Smooth muscle cell (in vitro differentiated cells): ENCODE measurements at regions not wholly inside any gene's neighbourhood (a gene's known extent, or its start where the extent isn't known, plus 50 kb on each side); places are given as distances from the start of the nearest gene placed in this dataset.

Experiments
- DNase-seq: peaks from one replicate; lab custom pipeline; 2025; ENCODE audit not compliant: unreplicated experiment; lab: John Stamatoyannopoulos, UW
- H2AFZ ChIP-seq: fragments of 200-600 bp; sonication (generic); 2 replicates; pipeline ENCODE4 v1.6.0; 2016; ENCODE audit warnings: antibody characterized with exemption, low read depth, mild to moderate bottlenecking
- H3F3A ChIP-seq: fragments of 200-600 bp; sonication (generic); 2 replicates; pipeline ENCODE4 v1.6.0; 2017; ENCODE audit warnings: antibody characterized with exemption, low read depth
- H3K27ac ChIP-seq: fragments of 200-600 bp; sonication (generic); 2 replicates; pipeline ENCODE4 v1.5.1; 2016; ENCODE audit warnings: low read depth, mild to moderate bottlenecking
- H3K27me3 ChIP-seq: fragments of 200-600 bp; sonication (generic); 2 replicates; pipeline ENCODE4 v1.6.1; 2016; ENCODE audit warnings: low read depth, mild to moderate bottlenecking
- H3K36me3 ChIP-seq: fragments of 200-600 bp; sonication (generic); 2 replicates; pipeline ENCODE4 v1.5.1; 2016; ENCODE audit warnings: low read depth
- H3K4me1 ChIP-seq: fragments of 200-600 bp; sonication (generic); 2 replicates; pipeline ENCODE4 v1.5.1; 2016; ENCODE audit warnings: low read depth
- H3K4me2 ChIP-seq: fragments of 200-600 bp; sonication (generic); 2 replicates; pipeline ENCODE4 v1.6.0; 2016; ENCODE audit warnings: mild to moderate bottlenecking
- H3K4me3 ChIP-seq: fragments of 200-600 bp; sonication (generic); 2 replicates; pipeline ENCODE4 v1.5.1; 2016; ENCODE audit warnings: mild to moderate bottlenecking
- H3K79me2 ChIP-seq: fragments of 200-600 bp; sonication (generic); 2 replicates; pipeline ENCODE4 v1.6.0; 2016; ENCODE audit warnings: low read depth, mild to moderate bottlenecking
- H3K9ac ChIP-seq: fragments of 200-600 bp; sonication (generic); 2 replicates; pipeline ENCODE4 v1.6.0; 2016; ENCODE audit warnings: low read depth
- H3K9me3 ChIP-seq: fragments of 200-600 bp; sonication (generic); replicated peaks from 2 replicates; pipeline ENCODE4 v1.5.1; 2016; ENCODE audit warnings: low read depth
- H4K20me1 ChIP-seq: fragments of 200-600 bp; sonication (generic); 2 replicates; pipeline ENCODE4 v1.6.0; 2016; ENCODE audit warnings: low read depth
- WGBS: methylation state at CpG from one replicate; pipeline ENCODE4 v1.1.7; 2016; ENCODE audit warnings: low lambda C conversion rate; 5-methylcytosine and 5-hydroxymethylcytosine counted together
- TF ChIP-seq, protein P1 (sequence below): fragments of 200-600 bp; sonication (generic); IDR thresholded peaks from 2 replicates; pipeline ENCODE4 v1.5.1; 2017; ENCODE audit warnings: borderline replicate concordance, mild to moderate bottlenecking, antibody characterized with exemption; ENCODE audit not compliant: insufficient read depth, poor library complexity, severe bottlenecking

DNA sequence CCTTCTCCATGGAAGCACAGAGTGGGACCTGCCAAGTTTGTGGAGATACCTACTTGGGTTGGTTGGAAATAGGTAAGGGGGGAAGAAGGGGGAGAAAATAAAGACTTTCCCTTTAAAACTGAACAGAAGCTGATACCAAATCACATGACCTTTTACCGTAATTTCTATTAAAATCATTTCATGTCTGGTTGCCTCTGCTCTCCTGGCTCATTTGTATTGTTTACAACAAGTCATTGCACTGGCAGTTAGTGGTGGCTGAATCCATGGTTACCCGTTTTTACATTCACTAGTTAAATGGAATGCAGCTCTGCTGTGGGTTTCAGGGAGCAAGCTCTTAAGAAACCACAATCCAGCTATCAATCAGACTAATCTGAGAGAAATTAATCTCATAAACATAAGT lies 353.7 kb upstream of the ESRRG start:
- no peaks in the 10 kb centered on the region for H3K27me3 ChIP-seq
- no peak overlapping the region for H3K4me2 ChIP-seq
- no peaks in the 10 kb centered on the region for H3K79me2 ChIP-seq
- no peak overlapping the region for H3K27ac ChIP-seq
- 49% methylated on average over 2 of the region's 2 CpGs for WGBS
- H3K36me3 ChIP-seq, result no peaks in the 10 kb centered on the region
- no peaks in the 10 kb centered on the region for H3K4me1 ChIP-seq
- no peak overlapping the region for H3K4me3 ChIP-seq
- TF ChIP-seq, protein P1, sequence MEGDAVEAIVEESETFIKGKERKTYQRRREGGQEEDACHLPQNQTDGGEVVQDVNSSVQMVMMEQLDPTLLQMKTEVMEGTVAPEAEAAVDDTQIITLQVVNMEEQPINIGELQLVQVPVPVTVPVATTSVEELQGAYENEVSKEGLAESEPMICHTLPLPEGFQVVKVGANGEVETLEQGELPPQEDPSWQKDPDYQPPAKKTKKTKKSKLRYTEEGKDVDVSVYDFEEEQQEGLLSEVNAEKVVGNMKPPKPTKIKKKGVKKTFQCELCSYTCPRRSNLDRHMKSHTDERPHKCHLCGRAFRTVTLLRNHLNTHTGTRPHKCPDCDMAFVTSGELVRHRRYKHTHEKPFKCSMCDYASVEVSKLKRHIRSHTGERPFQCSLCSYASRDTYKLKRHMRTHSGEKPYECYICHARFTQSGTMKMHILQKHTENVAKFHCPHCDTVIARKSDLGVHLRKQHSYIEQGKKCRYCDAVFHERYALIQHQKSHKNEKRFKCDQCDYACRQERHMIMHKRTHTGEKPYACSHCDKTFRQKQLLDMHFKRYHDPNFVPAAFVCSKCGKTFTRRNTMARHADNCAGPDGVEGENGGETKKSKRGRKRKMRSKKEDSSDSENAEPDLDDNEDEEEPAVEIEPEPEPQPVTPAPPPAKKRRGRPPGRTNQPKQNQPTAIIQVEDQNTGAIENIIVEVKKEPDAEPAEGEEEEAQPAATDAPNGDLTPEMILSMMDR, result no peak
- no peaks in the 10 kb centered on the region for H3F3A ChIP-seq
- no peaks in the 10 kb centered on the region for H4K20me1 ChIP-seq
- no peak overlapping the region for H3K9ac ChIP-seq
- no peak overlapping the region for H2AFZ ChIP-seq
- no peaks in the 10 kb centered on the region for H3K9me3 ChIP-seq
- no peak for DNase-seq

DNA sequence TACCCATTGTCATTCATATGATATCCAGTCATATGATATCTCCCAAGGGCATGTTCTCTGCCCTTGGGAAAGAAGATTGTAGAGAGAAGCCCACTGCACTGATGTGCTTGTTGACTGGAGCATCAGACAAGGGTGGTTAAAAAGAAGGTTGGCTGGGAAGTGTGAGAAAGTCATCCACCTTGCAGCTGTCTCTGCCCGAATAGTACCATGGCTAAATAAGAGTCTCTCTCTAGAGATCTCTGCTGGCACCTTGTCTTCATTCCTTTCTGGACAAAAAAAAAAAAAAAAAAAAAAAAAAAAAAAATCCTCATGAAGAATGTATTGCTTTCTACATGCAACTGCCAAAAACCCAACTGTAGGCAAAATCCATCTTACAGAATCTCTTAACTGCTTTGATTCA lies 349.7 kb upstream of the ESRRG start:
- 85% methylated on average over 1 of the region's 1 CpG for WGBS
- H3K4me2 ChIP-seq, result no peak overlapping the region
- no peaks in the 10 kb centered on the region for H3K27me3 ChIP-seq
- no peaks in the 10 kb centered on the region for H3K4me1 ChIP-seq
- no peaks in the 10 kb centered on the region for H3F3A ChIP-seq
- H3K9me3 ChIP-seq, result no peaks in the 10 kb centered on the region
- no peak overlapping the region for H3K27ac ChIP-seq
- H4K20me1 ChIP-seq, result no peaks in the 10 kb centered on the region
- no peak overlapping the region for H3K4me3 ChIP-seq
- H3K79me2 ChIP-seq, result no peaks in the 10 kb centered on the region
- H3K36me3 ChIP-seq, result no peaks in the 10 kb centered on the region
- no peak for DNase-seq
- H2AFZ ChIP-seq, result no peak overlapping the region
- no peak overlapping the region for H3K9ac ChIP-seq
- TF ChIP-seq, protein P1, result no peak

DNA sequence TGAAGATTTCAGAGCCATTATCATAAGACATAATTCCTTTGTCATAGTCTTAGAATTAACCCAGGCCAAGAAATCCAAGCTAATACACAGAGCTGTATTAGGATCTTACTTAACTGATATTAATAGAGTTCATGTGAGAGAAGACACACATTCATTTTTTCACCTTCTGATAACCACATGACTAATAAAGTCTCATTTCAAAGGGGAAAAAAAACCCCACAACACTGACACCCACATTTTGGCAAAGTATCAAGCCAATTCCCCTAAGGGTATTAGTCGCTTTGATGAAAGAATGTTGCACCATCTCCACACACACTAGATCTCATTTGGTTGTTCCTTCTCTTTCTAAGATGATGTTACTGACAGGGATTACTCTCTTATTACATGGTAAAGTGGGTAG lies 344.4 kb upstream of the ESRRG start:
- Histone ChIP-seq H3K9ac (no peak overlapping the region), H3K4me3 (no peak overlapping the region)

DNA sequence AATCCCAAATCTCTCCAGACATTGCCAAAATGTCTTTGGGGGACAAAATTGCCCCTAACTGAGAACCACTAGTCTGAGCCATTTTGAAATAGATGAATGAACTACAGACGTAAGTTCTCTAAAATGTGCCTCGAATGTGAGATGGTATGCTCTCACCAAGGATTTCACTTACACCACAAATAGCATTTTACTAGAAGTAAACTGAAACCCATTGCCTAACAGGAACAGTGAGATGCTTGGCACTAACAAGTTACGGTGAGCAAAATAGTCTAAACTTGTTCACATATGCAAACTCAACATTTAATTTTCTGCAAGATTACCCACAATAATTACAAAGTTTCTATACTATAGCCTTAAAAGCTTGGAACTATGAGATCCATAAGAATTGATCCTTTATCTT lies 343.6 kb upstream of the ESRRG start:
- Histone ChIP-seq H3K36me3 (no peaks in the 10 kb centered on the region), H3K4me1 (no peaks in the 10 kb centered on the region), H2AFZ (no peak overlapping the region), H3K9ac (no peak overlapping the region), H3K9me3 (no peaks in the 10 kb centered on the region), H3K4me2 (no peak overlapping the region), H3K27ac (no peak overlapping the region), H3K27me3 (peaks cover 13% of the 10 kb centered on the region), H4K20me1 (no peaks in the 10 kb centered on the region), H3F3A (no peaks in the 10 kb centered on the region), H3K79me2 (no peaks in the 10 kb centered on the region), H3K4me3 (no peak overlapping the region)
- TF ChIP-seq, protein P1, result no peak
- DNase-seq, result no peak
- WGBS, result 80% methylated on average over 3 of the region's 3 CpGs

More for the DNA sequence above, 344.4 kb upstream of the ESRRG start:
- Histone ChIP-seq H4K20me1 (no peaks in the 10 kb centered on the region), H2AFZ (no peak overlapping the region), H3F3A (no peaks in the 10 kb centered on the region), H3K4me2 (no peak overlapping the region), H3K36me3 (no peaks in the 10 kb centered on the region), H3K4me1 (no peaks in the 10 kb centered on the region), H3K79me2 (no peaks in the 10 kb centered on the region), H3K27ac (no peak overlapping the region), H3K27me3 (peaks cover 13% of the 10 kb centered on the region), H3K9me3 (no peaks in the 10 kb centered on the region)
- DNase-seq, result no peak
- 80% methylated on average over 1 of the region's 1 CpG for WGBS
- TF ChIP-seq, protein P1, result no peak
